H9 (cell line): ENCODE measurements at regions not wholly inside any gene's neighbourhood (a gene's known extent, or its start where the extent isn't known, plus 50 kb on each side); places are given as distances from the start of the nearest gene placed in this dataset.

Experiments used
- DNase-seq: peaks from one replicate; pipeline ENCODE4 v3.0.0-alpha.2; 2017
- H2AFZ ChIP-seq: one replicate; pipeline ENCODE4 v1.6.1; 2013; ENCODE audit warnings: mild to moderate bottlenecking, low read length, control low read depth, moderate library complexity
- H2AK5ac ChIP-seq: 2 replicates; pipeline ENCODE4 v1.6.1; 2013; ENCODE audit warnings: low read length, control low read depth, mixed read lengths; ENCODE audit not compliant: insufficient read length
- H2BK120ac ChIP-seq: one replicate; pipeline ENCODE4 v1.6.1; 2013; ENCODE audit warnings: low read depth, mild to moderate bottlenecking, low read length, control low read depth, inconsistent platforms; ENCODE audit not compliant: poor library complexity, severe bottlenecking
- H2BK12ac ChIP-seq: 2 replicates; pipeline ENCODE4 v1.6.1; 2013; ENCODE audit warnings: low read length, control low read depth, mixed read lengths, low read depth; ENCODE audit not compliant: insufficient read length
- H2BK15ac ChIP-seq: 2 replicates; pipeline ENCODE4 v1.6.1; 2013; ENCODE audit warnings: low read depth, low read length, control low read depth
- H2BK20ac ChIP-seq: one replicate; pipeline ENCODE4 v1.6.1; 2013; ENCODE audit warnings: low read depth, mild to moderate bottlenecking, low read length, control low read depth, inconsistent platforms; ENCODE audit not compliant: poor library complexity, severe bottlenecking
- H2BK5ac ChIP-seq: 2 replicates; pipeline ENCODE4 v1.6.1; 2013; ENCODE audit warnings: low read length, control low read depth, mixed read lengths; ENCODE audit not compliant: insufficient read length
- H3K14ac ChIP-seq: 2 replicates; pipeline ENCODE4 v1.6.1; 2013; ENCODE audit warnings: low read length, control low read depth; ENCODE audit not compliant: insufficient read depth
- H3K18ac ChIP-seq: 2 replicates; pipeline ENCODE4 v1.6.1; 2013; ENCODE audit warnings: low read depth, mild to moderate bottlenecking, mixed read lengths, low read length, control low read depth; ENCODE audit not compliant: insufficient read length
- H3K23ac ChIP-seq: 2 replicates; pipeline ENCODE4 v1.6.1; 2013; ENCODE audit warnings: low read length, control low read depth, mixed read lengths, low read depth; ENCODE audit not compliant: insufficient read length
- H3K23me2 ChIP-seq: 2 replicates; pipeline ENCODE4 v1.6.1; 2013; ENCODE audit warnings: low read depth, mild to moderate bottlenecking, mixed read lengths, low read length, control low read depth; ENCODE audit not compliant: insufficient read length, poor library complexity, severe bottlenecking
- H3K27ac ChIP-seq: 2 replicates; pipeline ENCODE4 v1.5.1; 2013; ENCODE audit warnings: low read length, control low read depth, mixed read lengths, low read depth; ENCODE audit not compliant: insufficient read length
- H3K27me3 ChIP-seq: 2 replicates; pipeline ENCODE4 v1.6.1; 2013; ENCODE audit warnings: low read length, control low read depth, inconsistent platforms; ENCODE audit not compliant: insufficient read depth
- H3K4ac ChIP-seq: 2 replicates; pipeline ENCODE4 v1.6.1; 2013; ENCODE audit warnings: low read depth, mild to moderate bottlenecking, control low read depth, inconsistent platforms, low read length, moderate library complexity
- H3K4me1 ChIP-seq: 2 replicates; pipeline ENCODE4 v1.6.1; 2013; ENCODE audit warnings: low read length, control low read depth, inconsistent platforms; ENCODE audit not compliant: insufficient read depth
- H3K4me2 ChIP-seq: 2 replicates; pipeline ENCODE4 v1.6.1; 2013; ENCODE audit warnings: low read length, control low read depth, mixed read lengths; ENCODE audit not compliant: insufficient read length, insufficient read depth
- H3K56ac ChIP-seq: 2 replicates; pipeline ENCODE4 v1.6.1; 2013; ENCODE audit warnings: low read depth, mild to moderate bottlenecking, mixed read lengths, low read length, control low read depth; ENCODE audit not compliant: insufficient read length
- H3K79me1 ChIP-seq: 2 replicates; pipeline ENCODE4 v1.6.1; 2013; ENCODE audit warnings: low read depth, mild to moderate bottlenecking, moderate library complexity, low read length, control low read depth, inconsistent platforms; ENCODE audit not compliant: insufficient read depth, poor library complexity, severe bottlenecking
- H3K79me2 ChIP-seq: 2 replicates; pipeline ENCODE4 v1.6.1; 2013; ENCODE audit warnings: low read length, control low read depth, inconsistent platforms; ENCODE audit not compliant: insufficient read depth
- H3K9ac ChIP-seq: 2 replicates; pipeline ENCODE4 v1.6.1; 2013; ENCODE audit warnings: low read length, control low read depth, mixed read lengths; ENCODE audit not compliant: insufficient read length; ENCODE audit errors: extremely low read depth
- H3K9me3 ChIP-seq: one replicate; pipeline ENCODE4 v1.6.1; 2013; ENCODE audit warnings: low read depth, low read length, inconsistent platforms; ENCODE audit not compliant: control insufficient read depth
- H3T11ph ChIP-seq: one replicate; pipeline ENCODE4 v1.6.1; 2013; ENCODE audit warnings: mild to moderate bottlenecking, low read length, control low read depth, inconsistent platforms
- H4K20me1 ChIP-seq: one replicate; pipeline ENCODE4 v1.6.1; 2013; ENCODE audit not compliant: control insufficient read depth, insufficient read length, insufficient read depth
- H4K5ac ChIP-seq: 2 replicates; pipeline ENCODE4 v1.6.1; 2013; ENCODE audit warnings: low read depth, mild to moderate bottlenecking, mixed read lengths, low read length, control low read depth; ENCODE audit not compliant: insufficient read length
- H4K8ac ChIP-seq: replicated peaks from 2 replicates; pipeline ENCODE4 v1.6.1; 2013; ENCODE audit warnings: low read length, control low read depth, mixed read lengths, low read depth; ENCODE audit not compliant: insufficient read length
- H4K91ac ChIP-seq: 2 replicates; pipeline ENCODE4 v1.6.1; 2013; ENCODE audit warnings: low read depth, mild to moderate bottlenecking, moderate library complexity, mixed read lengths, low read length, control low read depth; ENCODE audit not compliant: insufficient read length
- H3K27ac Mint-ChIP-seq, 3 experiments: 2 replicates in 2 of 3; 3 replicates in 1 of 3; pipeline ENCODE4 v1.8.0; 2020 to 2021; ENCODE audit warnings: mixed read lengths in 3 of 3, mild to moderate bottlenecking in 1 of 3, moderate library complexity in 1 of 3
- H3K27me3 Mint-ChIP-seq: 2 replicates; pipeline ENCODE4 v1.8.0; 2021; ENCODE audit warnings: low read depth, mild to moderate bottlenecking, moderate library complexity, mixed read lengths
- H3K36me3 Mint-ChIP-seq, 3 experiments: 2 replicates in 2 of 3; 3 replicates in 1 of 3; pipeline ENCODE4 v1.8.0; 2020 to 2021; ENCODE audit warnings: low read depth in 3 of 3, mixed read lengths in 3 of 3; ENCODE audit not compliant: insufficient read depth in 1 of 3
- H3K4me1 Mint-ChIP-seq, 2 experiments: 2 replicates each; pipeline ENCODE4 v1.8.0; 2020; ENCODE audit warnings: mixed read lengths in 2 of 2
- H3K4me3 Mint-ChIP-seq, 2 experiments: 2 replicates in 1 of 2; 3 replicates in 1 of 2; pipeline ENCODE4 v1.8.0; 2020 to 2021; ENCODE audit warnings: mild to moderate bottlenecking in 2 of 2, mixed read lengths in 2 of 2, moderate library complexity in 1 of 2
- H3K9me3 Mint-ChIP-seq, 2 experiments: 2 replicates in 1 of 2; 3 replicates in 1 of 2; pipeline ENCODE4 v1.8.0; 2020; ENCODE audit warnings: mild to moderate bottlenecking in 2 of 2, mixed read lengths in 2 of 2, moderate library complexity in 1 of 2
- WGBS: extraction: QIAGEN DNeasy Blood & Tissue Kit; methylation state at CpG from one replicate; pipeline ENCODE4 v1.1.7; 2013; ENCODE audit warnings: missing lambda C conversion rate, low lambda C conversion rate, mixed read lengths; ENCODE audit not compliant: insufficient read length; ENCODE audit errors: extremely low coverage; 5-methylcytosine and 5-hydroxymethylcytosine counted together
- TF ChIP-seq, protein P1 (sequence below): fragments of 200-600 bp; sonication (generic); conservative IDR thresholded peaks from 3 replicates; pipeline ENCODE4 v1.8.0; 2021; ENCODE audit warnings: antibody characterized with exemption, mild to moderate bottlenecking

DNA sequence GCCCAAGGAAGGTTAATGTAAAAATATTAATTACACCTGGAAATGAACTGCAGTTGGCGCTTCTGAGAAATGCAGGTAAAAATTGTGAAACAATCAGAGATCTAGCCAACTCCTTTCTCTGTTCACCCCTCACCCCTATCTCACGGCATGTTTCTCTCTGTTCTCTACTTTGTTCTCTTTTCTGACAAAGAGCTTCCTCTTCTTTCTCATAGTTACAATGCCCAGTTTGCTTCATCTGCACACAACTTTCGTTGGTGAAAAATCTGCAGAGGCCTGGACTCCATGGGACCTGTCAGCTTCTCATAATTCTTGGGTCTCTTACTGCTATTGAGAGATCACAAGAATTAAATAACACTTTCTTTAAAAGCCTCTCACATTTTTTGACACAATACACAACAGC is 212.9 kb upstream of the LRRN1 start:
- Histone ChIP-seq H3K14ac (no peak overlapping the region), H3K23me2 (no peaks in the 10 kb centered on the region), H2AFZ (no peak overlapping the region), H3K9me3 (no peaks in the 10 kb centered on the region), H3T11ph (no peak overlapping the region), H2BK20ac (no peak overlapping the region), H3K9ac (no peak overlapping the region), H3K27me3 (no peaks in the 10 kb centered on the region), H2AK5ac (no peak overlapping the region), H4K8ac (no peak overlapping the region), H2BK12ac (no peak overlapping the region), H3K4me1 (no peaks in the 10 kb centered on the region), H3K56ac (no peak overlapping the region), H2BK120ac (no peak overlapping the region), H3K4ac (no peak overlapping the region), H3K79me2 (no peaks in the 10 kb centered on the region), H2BK15ac (no peak overlapping the region), H4K5ac (no peak overlapping the region), H3K18ac (no peak overlapping the region), H4K91ac (no peak overlapping the region), H3K79me1 (no peaks in the 10 kb centered on the region), H2BK5ac (no peak overlapping the region), H4K20me1 (no peaks in the 10 kb centered on the region), H3K27ac (no peak overlapping the region), H3K23ac (no peak overlapping the region), H3K4me2 (no peak overlapping the region)
- WGBS = no CpG with 5 or more reads among the region's 3 CpGs
- peaks cover 2 to 3% of the 10 kb centered on the region in 2 experiments; a peak in 2 of 4 replicates for H3K4me1 Mint-ChIP-seq
- DNase-seq = no peak
- no peaks in the 10 kb centered on the region for H3K9me3 Mint-ChIP-seq
- H3K36me3 Mint-ChIP-seq = no peaks in the 10 kb centered on the region; a peak in 1 of 7 replicates
- H3K27me3 Mint-ChIP-seq = no peaks in the 10 kb centered on the region
- no peak overlapping the region for H3K27ac Mint-ChIP-seq
- no peak overlapping the region for H3K4me3 Mint-ChIP-seq
- TF ChIP-seq, protein P1, sequence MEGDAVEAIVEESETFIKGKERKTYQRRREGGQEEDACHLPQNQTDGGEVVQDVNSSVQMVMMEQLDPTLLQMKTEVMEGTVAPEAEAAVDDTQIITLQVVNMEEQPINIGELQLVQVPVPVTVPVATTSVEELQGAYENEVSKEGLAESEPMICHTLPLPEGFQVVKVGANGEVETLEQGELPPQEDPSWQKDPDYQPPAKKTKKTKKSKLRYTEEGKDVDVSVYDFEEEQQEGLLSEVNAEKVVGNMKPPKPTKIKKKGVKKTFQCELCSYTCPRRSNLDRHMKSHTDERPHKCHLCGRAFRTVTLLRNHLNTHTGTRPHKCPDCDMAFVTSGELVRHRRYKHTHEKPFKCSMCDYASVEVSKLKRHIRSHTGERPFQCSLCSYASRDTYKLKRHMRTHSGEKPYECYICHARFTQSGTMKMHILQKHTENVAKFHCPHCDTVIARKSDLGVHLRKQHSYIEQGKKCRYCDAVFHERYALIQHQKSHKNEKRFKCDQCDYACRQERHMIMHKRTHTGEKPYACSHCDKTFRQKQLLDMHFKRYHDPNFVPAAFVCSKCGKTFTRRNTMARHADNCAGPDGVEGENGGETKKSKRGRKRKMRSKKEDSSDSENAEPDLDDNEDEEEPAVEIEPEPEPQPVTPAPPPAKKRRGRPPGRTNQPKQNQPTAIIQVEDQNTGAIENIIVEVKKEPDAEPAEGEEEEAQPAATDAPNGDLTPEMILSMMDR = no peak
